Ishikawa (cell line): ENCODE measurements at regions not wholly inside any gene's neighbourhood (a gene's known extent, or its start where the extent isn't known, plus 50 kb on each side); places are given as distances from the start of the nearest gene placed in this dataset.

Experiments used
- CEBPB ChIP-seq: IDR thresholded peaks from 2 replicates; pipeline ENCODE4 v1.6.1; 2012
- CREB1 ChIP-seq: IDR thresholded peaks from 2 replicates; pipeline ENCODE4 v1.6.1; 2012; ENCODE audit warnings: low read depth
- EGR1 ChIP-seq: IDR thresholded peaks from 2 replicates; pipeline ENCODE4 v1.6.1; 2012
- EP300 ChIP-seq: IDR thresholded peaks from 2 replicates; pipeline ENCODE4 v1.6.1; 2012; ENCODE audit warnings: borderline replicate concordance
- FOXM1 ChIP-seq: IDR thresholded peaks from 2 replicates; pipeline ENCODE4 v1.6.1; 2012; ENCODE audit warnings: low read depth, borderline replicate concordance
- MAX ChIP-seq: IDR thresholded peaks from 2 replicates; pipeline ENCODE4 v1.6.1; 2012
- NFIC ChIP-seq: IDR thresholded peaks from 2 replicates; pipeline ENCODE4 v1.6.1; 2012
- RAD21 ChIP-seq: IDR thresholded peaks from 2 replicates; pipeline ENCODE4 v1.6.1; 2012; ENCODE audit warnings: low read depth
- TAF1 ChIP-seq: IDR thresholded peaks from 2 replicates; pipeline ENCODE4 v1.6.1; 2012; ENCODE audit warnings: low read depth, mild to moderate bottlenecking
- TCF12 ChIP-seq: IDR thresholded peaks from 2 replicates; pipeline ENCODE4 v1.6.1; 2012; ENCODE audit warnings: low read depth
- TEAD4 ChIP-seq: IDR thresholded peaks from 2 replicates; pipeline ENCODE4 v1.6.1; 2012
- YY1 ChIP-seq: IDR thresholded peaks from 2 replicates; pipeline ENCODE4 v1.6.1; 2012; ENCODE audit warnings: low read depth
- ZBTB7A ChIP-seq: IDR thresholded peaks from 2 replicates; pipeline ENCODE4 v1.6.1; 2012; ENCODE audit warnings: low read depth
- TF ChIP-seq, protein P1 (sequence below): IDR thresholded peaks from 2 replicates; pipeline ENCODE4 v1.6.1; 2012; ENCODE audit warnings: low read depth, mild to moderate bottlenecking
- TF ChIP-seq, protein P2 (sequence below): IDR thresholded peaks from 2 replicates; pipeline ENCODE4 v1.6.1; 2012

DNA sequence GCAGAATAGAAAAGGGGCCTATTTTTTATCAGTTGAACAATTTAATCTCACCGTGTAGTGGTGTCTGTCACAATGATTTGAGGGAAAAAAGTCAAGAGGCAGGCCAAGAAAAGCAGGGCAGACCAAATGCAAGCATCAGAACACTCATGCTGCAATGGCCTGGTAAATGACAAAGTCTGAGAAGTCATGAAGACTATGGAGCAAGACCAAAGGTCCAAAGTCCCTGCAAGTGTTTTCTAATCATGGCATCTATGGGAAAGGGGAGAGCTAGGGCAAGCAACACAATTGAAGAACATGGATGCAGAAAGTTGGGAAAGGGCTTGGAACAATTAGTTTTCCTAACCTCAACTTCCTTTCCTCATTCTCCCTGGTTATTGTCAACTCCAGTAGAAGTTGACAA is 147.7 kb upstream of the TLL1 start:
- TF ChIP-seq MAX (no peak), FOXM1 (no peak), NFIC (no peak), TEAD4 (no peak), YY1 (no peak), CEBPB (no peak), TAF1 (no peak), TCF12 (no peak), CREB1 (no peak), EGR1 (no peak), EP300 (no peak), ZBTB7A (no peak), RAD21 (no peak)
- TF ChIP-seq, protein P1, sequence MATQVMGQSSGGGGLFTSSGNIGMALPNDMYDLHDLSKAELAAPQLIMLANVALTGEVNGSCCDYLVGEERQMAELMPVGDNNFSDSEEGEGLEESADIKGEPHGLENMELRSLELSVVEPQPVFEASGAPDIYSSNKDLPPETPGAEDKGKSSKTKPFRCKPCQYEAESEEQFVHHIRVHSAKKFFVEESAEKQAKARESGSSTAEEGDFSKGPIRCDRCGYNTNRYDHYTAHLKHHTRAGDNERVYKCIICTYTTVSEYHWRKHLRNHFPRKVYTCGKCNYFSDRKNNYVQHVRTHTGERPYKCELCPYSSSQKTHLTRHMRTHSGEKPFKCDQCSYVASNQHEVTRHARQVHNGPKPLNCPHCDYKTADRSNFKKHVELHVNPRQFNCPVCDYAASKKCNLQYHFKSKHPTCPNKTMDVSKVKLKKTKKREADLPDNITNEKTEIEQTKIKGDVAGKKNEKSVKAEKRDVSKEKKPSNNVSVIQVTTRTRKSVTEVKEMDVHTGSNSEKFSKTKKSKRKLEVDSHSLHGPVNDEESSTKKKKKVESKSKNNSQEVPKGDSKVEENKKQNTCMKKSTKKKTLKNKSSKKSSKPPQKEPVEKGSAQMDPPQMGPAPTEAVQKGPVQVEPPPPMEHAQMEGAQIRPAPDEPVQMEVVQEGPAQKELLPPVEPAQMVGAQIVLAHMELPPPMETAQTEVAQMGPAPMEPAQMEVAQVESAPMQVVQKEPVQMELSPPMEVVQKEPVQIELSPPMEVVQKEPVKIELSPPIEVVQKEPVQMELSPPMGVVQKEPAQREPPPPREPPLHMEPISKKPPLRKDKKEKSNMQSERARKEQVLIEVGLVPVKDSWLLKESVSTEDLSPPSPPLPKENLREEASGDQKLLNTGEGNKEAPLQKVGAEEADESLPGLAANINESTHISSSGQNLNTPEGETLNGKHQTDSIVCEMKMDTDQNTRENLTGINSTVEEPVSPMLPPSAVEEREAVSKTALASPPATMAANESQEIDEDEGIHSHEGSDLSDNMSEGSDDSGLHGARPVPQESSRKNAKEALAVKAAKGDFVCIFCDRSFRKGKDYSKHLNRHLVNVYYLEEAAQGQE, result no peak
- TF ChIP-seq, protein P2, sequence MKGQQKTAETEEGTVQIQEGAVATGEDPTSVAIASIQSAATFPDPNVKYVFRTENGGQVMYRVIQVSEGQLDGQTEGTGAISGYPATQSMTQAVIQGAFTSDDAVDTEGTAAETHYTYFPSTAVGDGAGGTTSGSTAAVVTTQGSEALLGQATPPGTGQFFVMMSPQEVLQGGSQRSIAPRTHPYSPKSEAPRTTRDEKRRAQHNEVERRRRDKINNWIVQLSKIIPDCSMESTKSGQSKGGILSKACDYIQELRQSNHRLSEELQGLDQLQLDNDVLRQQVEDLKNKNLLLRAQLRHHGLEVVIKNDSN, result no peak

GRCh38 chr4:165726831-165727230 is 146.2 kb upstream of the TLL1 start:
- TF ChIP-seq, protein P1, result no peak
- no peak for TF ChIP-seq RAD21
- TF ChIP-seq MAX, result no peak
- TF ChIP-seq ZBTB7A, result no peak
- no peak for TF ChIP-seq TEAD4
- no peak for TF ChIP-seq TCF12
- no peak for TF ChIP-seq YY1
- no peak for TF ChIP-seq EP300
- no peak for TF ChIP-seq EGR1
- no peak for TF ChIP-seq CREB1
- no peak for TF ChIP-seq FOXM1

GRCh38 chr4:165737309-165737972 is 135.6 kb upstream of the TLL1 start:
- TF ChIP-seq MAX (no peak), TCF12 (no peak)

DNA sequence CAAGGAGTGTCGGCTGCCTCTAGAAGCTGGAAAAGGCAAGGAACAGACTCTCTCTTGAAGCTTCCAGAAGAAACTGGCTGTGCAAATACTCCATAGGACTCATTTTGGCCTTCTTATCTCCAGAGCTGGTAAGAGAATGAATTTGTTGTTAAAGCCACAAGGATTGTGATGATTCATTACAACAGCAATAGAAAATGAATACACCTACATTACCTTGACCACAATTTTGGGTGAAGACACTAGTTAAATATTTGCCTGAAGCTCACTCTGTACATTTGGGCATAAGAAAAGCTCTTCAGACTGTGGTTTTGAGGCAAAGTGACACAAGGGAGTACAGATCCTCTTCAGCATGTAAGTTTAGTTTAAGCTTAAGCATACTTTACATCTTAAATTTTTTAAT is 134.5 kb upstream of the TLL1 start:
- no peak for TF ChIP-seq EGR1
- no peak for TF ChIP-seq TCF12
- no peak for TF ChIP-seq MAX

GRCh38 chr4:165740911-165741310 is 132.1 kb upstream of the TLL1 start:
- TF ChIP-seq FOXM1, result no peak
- no peak for TF ChIP-seq TAF1
- TF ChIP-seq ZBTB7A, result no peak
- no peak for TF ChIP-seq EGR1
- no peak for TF ChIP-seq TEAD4
- TF ChIP-seq, protein P1, result no peak
- no peak for TF ChIP-seq NFIC
- no peak for TF ChIP-seq TCF12
- TF ChIP-seq CEBPB, result no peak
- TF ChIP-seq, protein P2, result no peak
